Activated naive CD4-positive, alpha-beta T cell treated with anti-CD3 and anti-CD28 coated beads, Interleukin-2, amount 10 ng/mL, durations not matched to agents 7 days and 5 days (primary cell): ENCODE measurements at regions not wholly inside any gene's neighbourhood (a gene's known extent, or its start where the extent isn't known, plus 50 kb on each side); places are given as distances from the start of the nearest gene placed in this dataset.

Source experiments
- CTCF ChIA-PET: fragments of 350-600 bp; sonication (Branson Sonifier 250); formaldehyde crosslinking; loops from one replicate; lab custom pipeline; 2021; ENCODE audit warnings: antibody characterized with exemption; lab: Charles Lee
- DNase-seq: peaks from one replicate; pipeline ENCODE4 v3.0.0-alpha.2; 2020
- H3K27ac Mint-ChIP-seq: one replicate; pipeline ENCODE4 v1.8.0; 2021; ENCODE audit warnings: mild to moderate bottlenecking, moderate library complexity, mixed read lengths
- H3K27me3 Mint-ChIP-seq: one replicate; pipeline ENCODE4 v1.8.0; 2021; ENCODE audit warnings: mild to moderate bottlenecking, mixed read lengths
- H3K36me3 Mint-ChIP-seq: one replicate; pipeline ENCODE4 v1.8.0; 2021; ENCODE audit warnings: mixed read lengths
- H3K4me1 Mint-ChIP-seq: one replicate; pipeline ENCODE4 v1.8.0; 2021; ENCODE audit warnings: mixed read lengths
- H3K4me3 Mint-ChIP-seq: one replicate; pipeline ENCODE4 v1.8.0; 2021; ENCODE audit warnings: mild to moderate bottlenecking, moderate library complexity, mixed read lengths
- H3K9me3 Mint-ChIP-seq: one replicate; pipeline ENCODE4 v1.8.0; 2021; ENCODE audit warnings: mixed read lengths

GRCh38 chr9:119577881-119578280 is 208.6 kb upstream of the BRINP1 start:
- DNase-seq, result no peak
- Mint-ChIP-seq H3K36me3 (no peaks in the 10 kb centered on the region), H3K27me3 (no peaks in the 10 kb centered on the region), H3K9me3 (no peaks in the 10 kb centered on the region), H3K27ac (no peak overlapping the region), H3K4me3 (no peak overlapping the region), H3K4me1 (no peaks in the 10 kb centered on the region)
- CTCF ChIA-PET, result no interaction called here

- DNase-seq, result no peak
- Mint-ChIP-seq H3K4me3 (no peak overlapping the region), H3K27me3 (peaks cover 7% of the 10 kb centered on the region), H3K27ac (no peak overlapping the region), H3K4me1 (peaks cover 5% of the 10 kb centered on the region), H3K36me3 (no peaks in the 10 kb centered on the region), H3K9me3 (no peaks in the 10 kb centered on the region)
- CTCF ChIA-PET, result no interaction called here
Measured at GRCh38 chr9:119559986-119560385, 190.8 kb upstream of the BRINP1 start.

- DNase-seq, result no peak
Measured at GRCh38 chr9:119559056-119559455, 189.8 kb upstream of the BRINP1 start.

GRCh38 chr9:119556129-119556875 is 187.1 kb upstream of the BRINP1 start:
- no peaks in the 10 kb centered on the region for H3K9me3 Mint-ChIP-seq
- no peaks in the 10 kb centered on the region for H3K36me3 Mint-ChIP-seq
- H3K4me1 Mint-ChIP-seq, result peaks cover 5% of the 10 kb centered on the region
- no peak overlapping the region for H3K4me3 Mint-ChIP-seq
- CTCF ChIA-PET, result interaction anchor here (0.8 to 2.6 kb wide), 5 partner anchors 9 to 921 kb away, joined by 3 to 6 read pairs (median 3); no protein-coding TSS in a partner anchor
- peaks cover 7% of the 10 kb centered on the region for H3K27me3 Mint-ChIP-seq
- no peak overlapping the region for H3K27ac Mint-ChIP-seq
- DNase-seq, result peak; percentile 70

More at GRCh38 chr9:119559056-119559455, 189.8 kb upstream of the BRINP1 start:
- peaks cover 7% of the 10 kb centered on the region for H3K27me3 Mint-ChIP-seq
- H3K4me1 Mint-ChIP-seq, result peaks cover 5% of the 10 kb centered on the region
- H3K4me3 Mint-ChIP-seq, result no peak overlapping the region
- no peaks in the 10 kb centered on the region for H3K9me3 Mint-ChIP-seq
- CTCF ChIA-PET, result no interaction called here
- no peak overlapping the region for H3K27ac Mint-ChIP-seq
- H3K36me3 Mint-ChIP-seq, result no peaks in the 10 kb centered on the region

GRCh38 chr9:119544492-119544891 is 175.3 kb upstream of the BRINP1 start:
- no peaks in the 10 kb centered on the region for H3K36me3 Mint-ChIP-seq
- H3K4me3 Mint-ChIP-seq, result no peak overlapping the region
- no peaks in the 10 kb centered on the region for H3K4me1 Mint-ChIP-seq
- no peaks in the 10 kb centered on the region for H3K27me3 Mint-ChIP-seq
- peaks cover 4% of the 10 kb centered on the region for H3K9me3 Mint-ChIP-seq
- no peak overlapping the region for H3K27ac Mint-ChIP-seq
- DNase-seq, result no peak
- CTCF ChIA-PET, result no interaction called here

- Mint-ChIP-seq H3K4me3 (no peak overlapping the region), H3K4me1 (no peaks in the 10 kb centered on the region), H3K27me3 (no peaks in the 10 kb centered on the region), H3K36me3 (no peaks in the 10 kb centered on the region), H3K27ac (no peak overlapping the region), H3K9me3 (peaks cover 1% of the 10 kb centered on the region)
- no peak for DNase-seq
- CTCF ChIA-PET, result no interaction called here
Measured at GRCh38 chr9:119537138-119537537, 167.9 kb upstream of the BRINP1 start.

- Mint-ChIP-seq H3K27ac (no peak overlapping the region), H3K9me3 (no peaks in the 10 kb centered on the region), H3K36me3 (no peaks in the 10 kb centered on the region), H3K4me1 (no peaks in the 10 kb centered on the region), H3K27me3 (no peaks in the 10 kb centered on the region), H3K4me3 (no peak overlapping the region)
- CTCF ChIA-PET, result no interaction called here
- no peak for DNase-seq
Measured at GRCh38 chr9:119533504-119533903, 164.3 kb upstream of the BRINP1 start.

GRCh38 chr9:119526698-119527097 is 157.5 kb upstream of the BRINP1 start:
- H3K27ac Mint-ChIP-seq, result no peak overlapping the region
- H3K4me3 Mint-ChIP-seq, result no peak overlapping the region
- peaks cover 2% of the 10 kb centered on the region for H3K9me3 Mint-ChIP-seq
- CTCF ChIA-PET, result no interaction called here
- no peaks in the 10 kb centered on the region for H3K4me1 Mint-ChIP-seq
- no peak for DNase-seq
- H3K27me3 Mint-ChIP-seq, result no peaks in the 10 kb centered on the region
- no peaks in the 10 kb centered on the region for H3K36me3 Mint-ChIP-seq

- peaks cover 2% of the 10 kb centered on the region for H3K9me3 Mint-ChIP-seq
- no peaks in the 10 kb centered on the region for H3K27me3 Mint-ChIP-seq
- no peak for DNase-seq
- H3K4me1 Mint-ChIP-seq, result no peaks in the 10 kb centered on the region
- no peak overlapping the region for H3K4me3 Mint-ChIP-seq
- no peaks in the 10 kb centered on the region for H3K36me3 Mint-ChIP-seq
- CTCF ChIA-PET, result no interaction called here
- H3K27ac Mint-ChIP-seq, result no peak overlapping the region
Measured at GRCh38 chr9:119523508-119523907, 154.3 kb upstream of the BRINP1 start.

- CTCF ChIA-PET, result no interaction called here
- peaks cover 2% of the 10 kb centered on the region for H3K9me3 Mint-ChIP-seq
- H3K4me1 Mint-ChIP-seq, result no peaks in the 10 kb centered on the region
- H3K27me3 Mint-ChIP-seq, result no peaks in the 10 kb centered on the region
- no peak overlapping the region for H3K4me3 Mint-ChIP-seq
- no peak overlapping the region for H3K27ac Mint-ChIP-seq
- H3K36me3 Mint-ChIP-seq, result no peaks in the 10 kb centered on the region
- DNase-seq, result no peak
Measured at GRCh38 chr9:119522381-119522780, 153.1 kb upstream of the BRINP1 start.

GRCh38 chr9:119509291-119509905 is 140.2 kb upstream of the BRINP1 start:
- no peak for DNase-seq
- Mint-ChIP-seq H3K4me3 (no peak overlapping the region), H3K9me3 (peaks cover 10% of the 10 kb centered on the region), H3K4me1 (no peaks in the 10 kb centered on the region), H3K27me3 (no peaks in the 10 kb centered on the region), H3K36me3 (no peaks in the 10 kb centered on the region), H3K27ac (no peak overlapping the region)
- CTCF ChIA-PET, result no interaction called here

GRCh38 chr9:119501374-119501773 is 132.1 kb upstream of the BRINP1 start:
- no peaks in the 10 kb centered on the region for H3K36me3 Mint-ChIP-seq
- H3K27ac Mint-ChIP-seq, result no peak overlapping the region
- no peak for DNase-seq
- H3K27me3 Mint-ChIP-seq, result no peaks in the 10 kb centered on the region
- peaks cover 8% of the 10 kb centered on the region for H3K9me3 Mint-ChIP-seq
- H3K4me3 Mint-ChIP-seq, result no peak overlapping the region
- CTCF ChIA-PET, result interaction anchor here (0.6 kb wide), 1 partner anchor 593 kb away, joined by 3 read pairs; no protein-coding TSS in a partner anchor
- no peaks in the 10 kb centered on the region for H3K4me1 Mint-ChIP-seq

GRCh38 chr9:119500072-119500771 is 131.0 kb upstream of the BRINP1 start:
- H3K27ac Mint-ChIP-seq, result no peak overlapping the region
- peaks cover 8% of the 10 kb centered on the region for H3K9me3 Mint-ChIP-seq
- CTCF ChIA-PET, result no interaction called here

GRCh38 chr9:119487118-119487827 is 118.0 kb upstream of the BRINP1 start:
- no peaks in the 10 kb centered on the region for H3K9me3 Mint-ChIP-seq
- CTCF ChIA-PET, result no interaction called here
- H3K27me3 Mint-ChIP-seq, result no peaks in the 10 kb centered on the region
- no peak overlapping the region for H3K27ac Mint-ChIP-seq
- H3K4me1 Mint-ChIP-seq, result no peaks in the 10 kb centered on the region
- H3K36me3 Mint-ChIP-seq, result no peaks in the 10 kb centered on the region
- no peak for DNase-seq
- H3K4me3 Mint-ChIP-seq, result no peak overlapping the region

More at GRCh38 chr9:119500072-119500771, 131.0 kb upstream of the BRINP1 start:
- Mint-ChIP-seq H3K4me3 (no peak overlapping the region), H3K4me1 (no peaks in the 10 kb centered on the region), H3K36me3 (no peaks in the 10 kb centered on the region), H3K27me3 (no peaks in the 10 kb centered on the region)
- DNase-seq, result no peak
